ENCODE measurements at regions not wholly inside any gene's neighbourhood (a gene's known extent, or its start where the extent isn't known, plus 50 kb on each side); places are given as distances from the start of the nearest gene placed in this dataset.

- intact Hi-C loops (cut with DNase I; ENCODE audit: low total_unique reads), result no loop called here
- WGBS, 2 donors (ENCODE audit: low coverage in 1 of 2), result 69 to 83% methylated on average over 6 to 7 of the region's 7 CpGs
- TF ChIP-seq EP300 (IDR thresholded peaks at IDR 0.05; ENCODE audit: low read depth) (no peak), CTCF (IDR thresholded peaks at IDR 0.05) (no peak), POLR2A (IDR thresholded peaks at IDR 0.05) (no peak), POLR2AphosphoS5 (IDR thresholded peaks at IDR 0.05) (no peak)
These were observed 51.3 kb upstream of the PFKP start for GRCh38 chr10:3016016-3016415.

GRCh38 chr10:3014968-3015367, 52.4 kb upstream of the PFKP start:
- Histone ChIP-seq H3K36me3 (no peaks in the 10 kb centered on the region), H3K4me3 (no peak overlapping the region), H3K9me3 (no peaks in the 10 kb centered on the region), H3K27ac (no peak overlapping the region), H3K4me1 (peaks cover 0 to 3% (median 0%) of the 10 kb centered on the region in 4 donors), H3K27me3 (peaks cover 8% of the 10 kb centered on the region)
- intact Hi-C loops (cut with DNase I; ENCODE audit: low total_unique reads), result no loop called here
- TF ChIP-seq POLR2A (IDR thresholded peaks at IDR 0.05) (no peak), CTCF (IDR thresholded peaks at IDR 0.05) (no peak), POLR2AphosphoS5 (IDR thresholded peaks at IDR 0.05) (no peak), EP300 (IDR thresholded peaks at IDR 0.05; ENCODE audit: low read depth) (no peak)
- DNase-seq, result peak; percentile 43
- in situ Hi-C loops (cut with MboI; ENCODE audit: low pct_ligation_motif_present in 1 of 4, low pct_unique_long_range_greater_than_20kb in 1 of 4, low sequenced_read_pairs in 3 of 4), result no loop called here
- 33 to 39% methylated on average over 2 to 9 of the region's 9 CpGs for WGBS, 2 donors (ENCODE audit: low coverage in 1 of 2)

More at GRCh38 chr10:3016016-3016415, 51.3 kb upstream of the PFKP start:
- DNase-seq, result no peak
- Histone ChIP-seq H3K27ac (no peak overlapping the region), H3K4me1 (peaks cover 0 to 3% (median 0%) of the 10 kb centered on the region in 4 donors), H3K4me3 (no peak overlapping the region), H3K27me3 (peaks cover 8% of the 10 kb centered on the region), H3K36me3 (no peaks in the 10 kb centered on the region), H3K9me3 (no peaks in the 10 kb centered on the region)
- in situ Hi-C loops (cut with MboI; ENCODE audit: low pct_ligation_motif_present in 1 of 4, low pct_unique_long_range_greater_than_20kb in 1 of 4, low sequenced_read_pairs in 3 of 4), result no loop called here

- H3K27me3 ChIP-seq, result peaks cover 8% of the 10 kb centered on the region
These were observed 55.1 kb upstream of the PFKP start for GRCh38 chr10:3012223-3012622.

GRCh38 chr10:3010816-3011460, 56.4 kb upstream of the PFKP start:
- H3K27ac ChIP-seq, result no peak overlapping the region
- no peak overlapping the region for H3K4me3 ChIP-seq
- no peak for DNase-seq
- peaks cover 0 to 3% (median 0%) of the 10 kb centered on the region in 4 donors for H3K4me1 ChIP-seq
- no peak for TF ChIP-seq POLR2AphosphoS5 (IDR thresholded peaks at IDR 0.05)
- no peak for TF ChIP-seq CTCF (IDR thresholded peaks at IDR 0.05)
- TF ChIP-seq EP300 (IDR thresholded peaks at IDR 0.05; ENCODE audit: low read depth), result no peak
- TF ChIP-seq POLR2A (IDR thresholded peaks at IDR 0.05), result no peak
- H3K9me3 ChIP-seq, result no peaks in the 10 kb centered on the region
- peaks cover 8% of the 10 kb centered on the region for H3K27me3 ChIP-seq
- H3K36me3 ChIP-seq, result no peaks in the 10 kb centered on the region
- intact Hi-C loops (cut with DNase I; ENCODE audit: low total_unique reads) (no loop called here), in situ Hi-C loops (cut with MboI; ENCODE audit: low pct_ligation_motif_present in 1 of 4, low pct_unique_long_range_greater_than_20kb in 1 of 4, low sequenced_read_pairs in 3 of 4) (no loop called here)
- WGBS, 2 donors (ENCODE audit: low coverage in 1 of 2), result 82% methylated on average over 10 of the region's 10 CpGs; no CpG with 5 or more reads in 1 of the 2 donors

More at GRCh38 chr10:3012223-3012622, 55.1 kb upstream of the PFKP start:
- in situ Hi-C loops (cut with MboI; ENCODE audit: low pct_ligation_motif_present in 1 of 4, low pct_unique_long_range_greater_than_20kb in 1 of 4, low sequenced_read_pairs in 3 of 4) (no loop called here), intact Hi-C loops (cut with DNase I; ENCODE audit: low total_unique reads) (no loop called here)
- no peak overlapping the region for H3K4me3 ChIP-seq
- no peak for DNase-seq
- peaks cover 0 to 3% (median 0%) of the 10 kb centered on the region in 4 donors for H3K4me1 ChIP-seq
- H3K9me3 ChIP-seq, result no peaks in the 10 kb centered on the region
- 60 to 87% methylated on average over 2 to 5 of the region's 5 CpGs for WGBS, 2 donors (ENCODE audit: low coverage in 1 of 2)
- H3K27ac ChIP-seq, result no peak overlapping the region
- no peaks in the 10 kb centered on the region for H3K36me3 ChIP-seq
- TF ChIP-seq POLR2AphosphoS5 (IDR thresholded peaks at IDR 0.05) (no peak), EP300 (IDR thresholded peaks at IDR 0.05; ENCODE audit: low read depth) (no peak), CTCF (IDR thresholded peaks at IDR 0.05) (no peak), POLR2A (IDR thresholded peaks at IDR 0.05) (no peak)
